Mammary epithelial cell (primary cell): ENCODE measurements at regions not wholly inside any gene's neighbourhood (a gene's known extent, or its start where the extent isn't known, plus 50 kb on each side); places are given as distances from the start of the nearest gene placed in this dataset.

Experiments
- EZH2 ChIP-seq: IDR thresholded peaks from 2 replicates; pipeline ENCODE4 v1.6.1; 2012; ENCODE audit warnings: low read length, inconsistent platforms, borderline replicate concordance
- TF ChIP-seq, protein P1 (sequence below), 2 donors: IDR thresholded peaks in 1 of 2; conservative IDR thresholded peaks in 1 of 2; 2 replicates each; pipeline ENCODE4 v1.5.1; 2011 to 2012; ENCODE audit warnings: inconsistent platforms in 2 of 2, low read length in 2 of 2, mild to moderate bottlenecking in 2 of 2, control low read depth in 1 of 2, low read depth in 1 of 2; ENCODE audit not compliant: insufficient read depth in 1 of 2; ENCODE audit errors: extremely low read depth in 1 of 2

DNA sequence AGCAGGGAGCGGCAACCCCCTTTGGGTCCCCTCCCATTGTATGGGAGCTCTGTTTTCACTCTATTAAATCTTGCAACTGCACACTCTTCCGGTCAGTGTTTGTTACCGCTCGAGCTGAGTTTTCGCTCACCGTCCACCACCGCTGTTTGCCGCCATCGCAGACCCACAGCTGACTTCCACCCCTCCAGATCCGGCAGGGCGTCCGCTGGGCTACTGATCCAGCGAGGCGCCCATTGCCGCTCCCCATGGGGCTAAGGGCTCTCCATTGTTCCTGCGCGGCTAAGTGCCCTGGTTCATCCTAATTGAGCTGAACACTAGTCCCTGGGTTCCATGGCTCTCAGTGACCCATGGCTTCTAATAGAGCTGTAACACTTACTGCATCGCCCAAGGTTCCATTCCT lies 115.6 kb upstream of the AUTS2 start:
- TF ChIP-seq, protein P1, sequence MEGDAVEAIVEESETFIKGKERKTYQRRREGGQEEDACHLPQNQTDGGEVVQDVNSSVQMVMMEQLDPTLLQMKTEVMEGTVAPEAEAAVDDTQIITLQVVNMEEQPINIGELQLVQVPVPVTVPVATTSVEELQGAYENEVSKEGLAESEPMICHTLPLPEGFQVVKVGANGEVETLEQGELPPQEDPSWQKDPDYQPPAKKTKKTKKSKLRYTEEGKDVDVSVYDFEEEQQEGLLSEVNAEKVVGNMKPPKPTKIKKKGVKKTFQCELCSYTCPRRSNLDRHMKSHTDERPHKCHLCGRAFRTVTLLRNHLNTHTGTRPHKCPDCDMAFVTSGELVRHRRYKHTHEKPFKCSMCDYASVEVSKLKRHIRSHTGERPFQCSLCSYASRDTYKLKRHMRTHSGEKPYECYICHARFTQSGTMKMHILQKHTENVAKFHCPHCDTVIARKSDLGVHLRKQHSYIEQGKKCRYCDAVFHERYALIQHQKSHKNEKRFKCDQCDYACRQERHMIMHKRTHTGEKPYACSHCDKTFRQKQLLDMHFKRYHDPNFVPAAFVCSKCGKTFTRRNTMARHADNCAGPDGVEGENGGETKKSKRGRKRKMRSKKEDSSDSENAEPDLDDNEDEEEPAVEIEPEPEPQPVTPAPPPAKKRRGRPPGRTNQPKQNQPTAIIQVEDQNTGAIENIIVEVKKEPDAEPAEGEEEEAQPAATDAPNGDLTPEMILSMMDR (conservative IDR thresholded peaks at IDR 0.05 in 1 of 2, IDR thresholded peaks at IDR 0.05 in 1 of 2; ENCODE audit: extremely low read depth in 1 of 2, insufficient read depth in 1 of 2, low read depth in 1 of 2, low read length in 2 of 2) = no peak
- TF ChIP-seq EZH2 = no peak
